Transverse colon (tissue), 4 donors: ENCODE measurements at regions not wholly inside any gene's neighbourhood (a gene's known extent, or its start where the extent isn't known, plus 50 kb on each side); places are given as distances from the start of the nearest gene placed in this dataset.

Experiments
- DNase-seq: peaks from one replicate; pipeline ENCODE4 v3.0.0-alpha.2; 2019
- H3K27ac ChIP-seq, 4 donors: fragments of 200-600 bp; sonication (generic); 2 replicates each; pipeline ENCODE4 v1.5.1; 2016 to 2018; ENCODE audit warnings: inconsistent platforms in 4 of 4
- H3K27me3 ChIP-seq: fragments of 200-600 bp; sonication (generic); 2 replicates; pipeline ENCODE4 v1.5.1; 2017; ENCODE audit warnings: inconsistent platforms
- H3K36me3 ChIP-seq, 4 donors: fragments of 200-600 bp; sonication (generic); 2 replicates each; pipeline ENCODE4 v1.5.1; 2017 to 2019; ENCODE audit warnings: inconsistent platforms in 4 of 4
- H3K4me1 ChIP-seq, 4 donors: fragments of 200-600 bp; sonication (generic); 2 replicates each; pipeline ENCODE4 v1.5.1; 2017 to 2020; ENCODE audit warnings: inconsistent platforms in 4 of 4
- H3K4me3 ChIP-seq, 4 donors: fragments of 200-600 bp; sonication (generic); 1 replicate in 1 of 4; 2 replicates in 3 of 4; pipeline versions ENCODE4 v1.5.1 to v1.6.1; 2017 to 2019; ENCODE audit warnings: inconsistent platforms in 4 of 4
- H3K9me3 ChIP-seq, 2 donors: fragments of 200-600 bp; sonication (generic); 2 replicates each; pipeline ENCODE4 v1.5.1; 2017 to 2019; ENCODE audit warnings: inconsistent platforms in 2 of 2
- CTCF ChIP-seq, 5 experiments: fragments of 200-600 bp in 3 of 5; fragments of 450-650 bp in 2 of 5; sonication (generic) in 3 of 5; IDR thresholded peaks; 1 replicate in 2 of 5; 2 replicates in 3 of 5; pipeline ENCODE4 v1.5.1; 2016 to 2017; ENCODE audit warnings: antibody characterized with exemption in 5 of 5, inconsistent platforms in 3 of 5, mild to moderate bottlenecking in 2 of 5, moderate library complexity in 1 of 5
- EP300 ChIP-seq: sonication (generic); formaldehyde crosslinking; IDR thresholded peaks from one replicate; pipeline ENCODE4 v1.6.1; 2017; ENCODE audit warnings: antibody characterized with exemption, low read depth
- POLR2A ChIP-seq: fragments of 450-650 bp; IDR thresholded peaks from one replicate; pipeline ENCODE4 v1.6.1; 2016; ENCODE audit warnings: antibody characterized with exemption, mild to moderate bottlenecking, moderate library complexity
- POLR2AphosphoS5 ChIP-seq, 3 donors: sonication (generic); formaldehyde crosslinking; IDR thresholded peaks; one replicate each; pipeline ENCODE4 v1.6.1; 2016; ENCODE audit warnings: antibody characterized with exemption in 3 of 3
- WGBS, 2 donors: methylation state at CpG; one replicate each; pipeline ENCODE4 v1.1.5; 2018; ENCODE audit warnings: low coverage in 1 of 2; 5-methylcytosine and 5-hydroxymethylcytosine counted together
- in situ Hi-C, 4 donors: fragments of 200-750 bp; cut with MboI; loops; one replicate each; pipeline versions ENCODE4 v1.15.0 to v1.15.1; 2017; ENCODE audit warnings: low sequenced_read_pairs in 3 of 4, low pct_ligation_motif_present in 1 of 4, low pct_unique_long_range_greater_than_20kb in 1 of 4
- intact Hi-C: fragments of 100-400 bp; cut with DNase I; formaldehyde crosslinking; loops from one replicate; pipeline ENCODE4 v1.15.1; 2023; ENCODE audit warnings: low total_unique reads

DNA sequence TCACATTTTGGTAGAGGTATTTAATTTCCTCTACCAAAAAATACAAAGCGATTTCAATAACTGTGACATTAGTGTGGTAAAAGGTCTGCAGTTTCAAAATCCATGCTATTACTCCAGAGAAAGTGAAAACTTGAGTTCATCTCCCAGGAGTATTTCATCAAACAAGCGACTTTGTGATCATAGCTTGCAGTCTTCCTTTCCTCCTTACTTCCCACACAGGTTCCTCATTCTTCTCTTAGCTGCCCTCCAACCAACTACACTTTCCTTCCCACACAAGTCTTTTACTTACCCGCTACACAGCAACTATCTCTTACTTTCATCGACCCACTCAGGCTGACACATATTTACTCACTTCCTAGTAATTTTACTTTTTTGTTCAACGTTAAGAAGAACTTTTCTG is 413.4 kb upstream of the USP15 start:
- H3K27ac ChIP-seq: no peak overlapping the region
- TF ChIP-seq POLR2AphosphoS5 (IDR thresholded peaks at IDR 0.05): no peak
- TF ChIP-seq EP300: no peak
- no peak for TF ChIP-seq POLR2A
- TF ChIP-seq CTCF (IDR thresholded peaks at IDR 0.05): no peak
- DNase-seq: no peak
- H3K9me3 ChIP-seq: no peaks in the 10 kb centered on the region
- in situ Hi-C loops: no loop called here
- no peak overlapping the region for H3K4me3 ChIP-seq
- H3K27me3 ChIP-seq: no peaks in the 10 kb centered on the region
- 74 to 93% methylated on average over 4 to 5 of the region's 5 CpGs for whole genome bisulfite sequencing, 2 donors
- H3K4me1 ChIP-seq: no peaks in the 10 kb centered on the region
- no peaks in the 10 kb centered on the region for H3K36me3 ChIP-seq
- intact Hi-C loops: no loop called here

GRCh38 chr12:61848893-61849292 is 411.3 kb upstream of the USP15 start:
- Histone ChIP-seq H3K4me3 (no peak overlapping the region), H3K27ac (no peak overlapping the region), H3K9me3 (peaks cover 0 to 3% of the 10 kb centered on the region in 2 donors), H3K27me3 (no peaks in the 10 kb centered on the region), H3K4me1 (no peaks in the 10 kb centered on the region), H3K36me3 (no peaks in the 10 kb centered on the region)
- no peak for TF ChIP-seq POLR2AphosphoS5 (IDR thresholded peaks at IDR 0.05)
- TF ChIP-seq EP300: no peak
- no peak for TF ChIP-seq POLR2A
- TF ChIP-seq CTCF (IDR thresholded peaks at IDR 0.05): no peak
- intact Hi-C loops (no loop called here), in situ Hi-C loops (no loop called here)
- DNase-seq: no peak
- WGBS, 2 donors: 72 to 76% methylated on average over 4 to 7 of the region's 7 CpGs

GRCh38 chr12:61853945-61854344 is 406.3 kb upstream of the USP15 start:
- no peak for DNase-seq
- Histone ChIP-seq H3K27me3 (no peaks in the 10 kb centered on the region), H3K4me1 (no peaks in the 10 kb centered on the region), H3K36me3 (no peaks in the 10 kb centered on the region), H3K27ac (no peak overlapping the region), H3K4me3 (no peak overlapping the region), H3K9me3 (peaks cover 0 to 3% of the 10 kb centered on the region in 2 donors)
- TF ChIP-seq POLR2A (no peak), EP300 (no peak), CTCF (IDR thresholded peaks at IDR 0.05) (no peak), POLR2AphosphoS5 (IDR thresholded peaks at IDR 0.05) (no peak)
- intact Hi-C loops (no loop called here), in situ Hi-C loops (no loop called here)

DNA sequence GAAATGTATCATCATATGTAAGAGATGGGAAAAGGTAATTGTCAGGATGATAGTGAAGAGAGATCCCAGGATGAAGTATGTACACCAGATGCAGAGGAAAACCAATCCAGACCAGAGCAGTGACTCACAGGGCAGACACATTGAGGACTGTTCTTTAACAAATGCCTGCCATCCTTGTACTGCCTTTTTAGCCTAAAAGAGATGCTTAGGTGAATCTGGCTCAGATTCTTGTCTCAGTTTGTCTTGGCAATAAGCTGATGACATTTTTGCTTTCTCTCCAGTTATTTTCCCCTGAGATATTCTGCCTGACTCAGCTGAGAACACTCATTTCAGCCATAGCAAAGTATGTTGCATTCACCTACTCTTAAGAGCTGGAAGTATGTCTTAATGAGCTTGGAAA is 405.3 kb upstream of the USP15 start:
- peaks cover 0 to 3% of the 10 kb centered on the region in 2 donors for H3K9me3 ChIP-seq
- in situ Hi-C loops: no loop called here
- H3K4me1 ChIP-seq: no peaks in the 10 kb centered on the region
- DNase-seq: no peak
- H3K36me3 ChIP-seq: no peaks in the 10 kb centered on the region
- TF ChIP-seq EP300 (no peak), CTCF (IDR thresholded peaks at IDR 0.05) (no peak), POLR2A (no peak), POLR2AphosphoS5 (IDR thresholded peaks at IDR 0.05) (no peak)
- no peaks in the 10 kb centered on the region for H3K27me3 ChIP-seq
- no peak overlapping the region for H3K4me3 ChIP-seq
- intact Hi-C loops: no loop called here
- H3K27ac ChIP-seq: no peak overlapping the region
